Lower leg skin (tissue), 4 donors: ENCODE measurements at regions not wholly inside any gene's neighbourhood (a gene's known extent, or its start where the extent isn't known, plus 50 kb on each side); places are given as distances from the start of the nearest gene placed in this dataset.

ENCODE experiments used
- DNase-seq, 2 donors: peaks; one replicate each; pipeline ENCODE4 v3.0.0-alpha.2; 2019; ENCODE audit warnings: low spot score in 2 of 2
- H3K4me3 ChIP-seq: fragments of 200-600 bp; sonication (generic); 2 replicates; pipeline ENCODE4 v1.5.1; 2017; ENCODE audit warnings: mild to moderate bottlenecking, low read depth; ENCODE audit not compliant: poor library complexity, severe bottlenecking
- CTCF ChIP-seq, 3 donors: fragments of 450-650 bp; IDR thresholded peaks; one replicate each; pipeline ENCODE4 v1.5.1; 2016; ENCODE audit warnings: antibody characterized with exemption in 3 of 3, mild to moderate bottlenecking in 3 of 3, moderate library complexity in 2 of 3
- POLR2A ChIP-seq, 2 donors: fragments of 450-650 bp; IDR thresholded peaks; one replicate each; pipeline ENCODE4 v1.6.1; 2016 to 2017; ENCODE audit warnings: antibody characterized with exemption in 2 of 2, mild to moderate bottlenecking in 1 of 2, moderate library complexity in 1 of 2
- WGBS, 2 donors: methylation state at CpG; one replicate each; pipeline ENCODE4 v1.1.5; 2018; 5-methylcytosine and 5-hydroxymethylcytosine counted together
- intact Hi-C: fragments of 100-400 bp; cut with DNase I; formaldehyde crosslinking; loops from one replicate; pipeline ENCODE4 v1.15.0; 2023; ENCODE audit warnings: low total_unique reads

GRCh38 chr2:78175645-78176044 is 653.5 kb upstream of the LRRTM4 start:
- H3K4me3 ChIP-seq = no peak overlapping the region
- no peak for DNase-seq
- intact Hi-C loops = no loop called here
- 8 to 19% methylated on average over 2 of the region's 2 CpGs for WGBS, 2 donors
- TF ChIP-seq CTCF (IDR thresholded peaks at IDR 0.05) (no peak), POLR2A (IDR thresholded peaks at IDR 0.05) (no peak)

GRCh38 chr2:78201064-78201575 is 678.9 kb upstream of the LRRTM4 start:
- no peak for TF ChIP-seq POLR2A (IDR thresholded peaks at IDR 0.05)
- no peak for TF ChIP-seq CTCF (IDR thresholded peaks at IDR 0.05)
- no peak for DNase-seq
- intact Hi-C loops = no loop called here
- no peak overlapping the region for H3K4me3 ChIP-seq
- 75 to 82% methylated on average over 2 of the region's 2 CpGs for WGBS, 2 donors

GRCh38 chr2:78202366-78202765 is 680.2 kb upstream of the LRRTM4 start:
- WGBS, 2 donors = 85 to 89% methylated on average over 3 of the region's 3 CpGs
- TF ChIP-seq POLR2A (IDR thresholded peaks at IDR 0.05) = no peak
- no peak for TF ChIP-seq CTCF (IDR thresholded peaks at IDR 0.05)
- no peak for DNase-seq
- no peak overlapping the region for H3K4me3 ChIP-seq
- intact Hi-C loops = no loop called here

GRCh38 chr2:78202986-78203670 is 681.0 kb upstream of the LRRTM4 start:
- no peak for TF ChIP-seq POLR2A (IDR thresholded peaks at IDR 0.05)
- TF ChIP-seq CTCF (IDR thresholded peaks at IDR 0.05) = no peak
- whole genome bisulfite sequencing, 2 donors = 82 to 83% methylated on average over 7 of the region's 7 CpGs
- no peak for DNase-seq
- no peak overlapping the region for H3K4me3 ChIP-seq
- intact Hi-C loops = no loop called here

- WGBS, 2 donors = 55 to 64% methylated on average over 1 of the region's 1 CpG
- H3K4me3 ChIP-seq = no peak overlapping the region
- no peak for DNase-seq
- intact Hi-C loops = no loop called here
- TF ChIP-seq POLR2A (IDR thresholded peaks at IDR 0.05) (no peak), CTCF (IDR thresholded peaks at IDR 0.05) (no peak)
Observed at GRCh38 chr2:78218066-78218465, 695.9 kb upstream of the LRRTM4 start.

- no peak for DNase-seq
- TF ChIP-seq POLR2A (IDR thresholded peaks at IDR 0.05) = no peak
- TF ChIP-seq CTCF (IDR thresholded peaks at IDR 0.05) = no peak
- 89 to 96% methylated on average over 1 of the region's 1 CpG for WGBS, 2 donors
- no peak overlapping the region for H3K4me3 ChIP-seq
- intact Hi-C loops = no loop called here
Observed at GRCh38 chr2:78237704-78238103, 715.5 kb upstream of the LRRTM4 start.
